Right forelimb (tissue), 1 donor: ENCODE measurements at regions not wholly inside any gene's neighbourhood (a gene's known extent, or its start where the extent isn't known, plus 50 kb on each side); places are given as distances from the start of the nearest gene placed in this dataset.

Source experiments
- DNase-seq: peaks from one replicate; pipeline ENCODE4 v3.0.0-alpha.2; 2018

DNA sequence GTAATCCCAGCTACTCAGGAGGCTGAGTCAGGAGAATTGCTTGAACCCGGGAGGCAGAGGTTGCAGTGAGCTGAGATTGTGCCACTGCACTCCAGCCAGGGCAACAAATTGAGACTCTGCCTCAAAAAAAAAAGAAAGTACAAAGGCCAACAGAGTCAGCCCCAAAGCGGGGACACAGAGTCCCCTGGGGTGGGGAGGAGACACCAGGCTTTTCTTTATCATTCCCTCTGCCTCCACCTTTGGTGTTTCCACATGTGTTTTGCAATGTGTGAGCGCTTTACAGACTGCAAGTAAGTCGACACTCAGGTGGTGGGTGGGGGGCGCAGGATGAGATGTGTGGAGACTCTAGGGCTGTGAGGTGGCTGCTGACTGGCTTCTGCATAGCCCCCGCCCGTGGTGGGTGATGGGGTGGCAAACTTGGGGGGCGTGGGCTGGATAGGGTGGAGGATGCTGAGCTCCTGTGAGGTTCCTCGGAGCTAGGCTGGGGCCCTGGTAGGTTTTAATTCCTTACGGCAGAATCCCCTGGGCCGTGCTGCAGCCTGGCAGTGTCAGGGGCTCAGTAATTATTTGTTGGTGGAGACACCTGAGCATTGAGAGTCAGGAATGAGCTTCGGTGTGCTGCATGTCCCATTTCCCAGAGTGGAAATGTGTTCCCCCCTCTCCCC lies 177.2 kb downstream of the CTTN start:
- DNase-seq = peak; percentile 30

DNA sequence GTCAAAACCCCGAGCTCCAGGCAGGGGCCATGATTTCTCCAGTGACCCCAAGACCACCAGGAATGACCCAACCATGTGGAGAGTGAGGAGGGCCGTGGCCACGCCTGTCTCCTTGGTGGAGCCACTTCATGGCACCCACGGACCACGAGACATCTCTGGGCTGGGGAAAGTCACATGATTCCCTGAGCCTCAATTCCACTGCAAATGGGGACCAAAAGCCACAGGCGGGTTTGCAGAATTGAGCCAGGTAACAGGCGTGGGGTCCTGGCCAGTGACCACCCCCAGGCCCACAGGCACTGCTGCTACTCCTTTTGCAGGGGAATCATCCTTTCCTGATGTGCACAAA lies 178.9 kb downstream of the CTTN start:
- no peak for DNase-seq

DNA sequence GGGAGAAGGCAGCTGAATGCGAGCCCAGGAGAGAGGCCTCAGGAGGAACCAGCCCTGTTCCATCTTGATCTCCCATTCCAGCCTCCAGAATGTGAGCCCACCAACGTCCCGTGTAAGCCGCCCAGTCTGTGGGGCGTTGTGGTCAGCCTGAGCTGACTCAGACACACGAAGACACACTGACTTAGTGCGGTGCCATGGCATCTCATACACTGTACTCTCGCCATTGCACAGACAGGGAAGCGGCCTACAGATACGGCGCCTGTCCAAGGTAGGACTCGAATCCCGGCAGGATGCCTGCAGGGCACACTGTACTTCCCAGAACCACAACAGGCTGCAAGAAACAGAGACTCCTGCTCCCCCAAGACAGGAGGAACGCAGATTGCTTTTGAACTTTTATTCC lies 179.6 kb downstream of the CTTN start:
- DNase-seq = no peak

- DNase-seq = no peak
Measured at GRCh38 chr11:70578371-70578770, 180.0 kb downstream of the CTTN start.

DNA sequence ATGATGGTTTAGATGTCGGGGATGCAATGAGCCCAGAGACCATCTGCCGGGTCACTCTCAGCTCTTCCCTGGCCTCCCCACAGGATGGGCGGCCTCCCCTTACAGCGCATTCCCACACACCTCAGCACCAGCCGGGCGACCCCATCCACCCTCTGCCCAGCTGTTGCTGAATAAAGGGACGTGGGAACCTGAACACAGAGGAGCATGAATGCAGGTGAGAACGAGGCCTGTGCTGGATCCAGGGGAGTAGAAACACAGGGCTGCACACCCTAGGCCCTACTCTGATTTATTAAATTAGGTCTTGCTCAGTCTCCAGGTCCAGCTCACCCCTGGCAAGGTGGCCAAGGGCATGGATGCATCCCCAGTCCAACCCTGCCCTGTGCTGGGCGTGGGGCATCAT lies 180.5 kb downstream of the CTTN start:
- DNase-seq = no peak

- DNase-seq = no peak
Measured at GRCh38 chr11:70579316-70579955, 181.1 kb downstream of the CTTN start.

DNA sequence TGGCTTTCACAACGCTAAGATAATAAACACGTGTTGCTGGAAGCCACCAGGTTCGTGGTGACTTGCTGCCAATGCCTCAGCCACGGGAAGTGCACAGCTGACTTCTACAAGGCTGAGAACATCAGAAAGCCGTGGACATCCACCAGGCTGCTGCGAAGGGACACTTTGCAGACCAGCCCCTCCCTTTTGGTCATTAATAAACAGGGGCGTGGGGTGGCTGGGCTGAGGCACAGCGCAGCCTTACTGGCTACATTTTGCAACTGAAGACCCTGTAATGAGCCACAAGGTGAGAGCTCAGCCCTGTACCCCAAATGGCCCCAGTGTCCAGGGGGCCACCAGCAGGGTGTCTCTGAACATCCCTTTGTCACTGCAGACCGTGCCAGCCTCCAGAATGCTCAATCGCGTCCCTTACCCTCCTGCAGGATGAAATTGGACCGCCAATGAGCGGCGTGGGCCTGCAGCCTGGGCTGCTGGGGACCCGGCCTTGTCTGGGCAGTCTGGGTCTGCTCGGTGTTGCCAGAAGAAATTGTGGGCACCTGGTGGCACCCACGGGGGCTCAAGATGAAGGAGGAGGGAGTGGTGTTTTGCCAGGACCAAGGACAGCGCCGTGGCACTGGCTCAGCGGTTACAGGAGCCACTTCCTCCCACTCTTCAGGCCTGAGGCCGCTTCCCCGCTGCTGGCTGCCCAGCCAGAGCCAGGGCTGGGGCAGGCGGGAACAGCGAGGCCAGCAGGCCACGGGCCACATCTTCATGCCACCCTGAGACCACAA lies 181.9 kb downstream of the CTTN start:
- no peak for DNase-seq

DNA sequence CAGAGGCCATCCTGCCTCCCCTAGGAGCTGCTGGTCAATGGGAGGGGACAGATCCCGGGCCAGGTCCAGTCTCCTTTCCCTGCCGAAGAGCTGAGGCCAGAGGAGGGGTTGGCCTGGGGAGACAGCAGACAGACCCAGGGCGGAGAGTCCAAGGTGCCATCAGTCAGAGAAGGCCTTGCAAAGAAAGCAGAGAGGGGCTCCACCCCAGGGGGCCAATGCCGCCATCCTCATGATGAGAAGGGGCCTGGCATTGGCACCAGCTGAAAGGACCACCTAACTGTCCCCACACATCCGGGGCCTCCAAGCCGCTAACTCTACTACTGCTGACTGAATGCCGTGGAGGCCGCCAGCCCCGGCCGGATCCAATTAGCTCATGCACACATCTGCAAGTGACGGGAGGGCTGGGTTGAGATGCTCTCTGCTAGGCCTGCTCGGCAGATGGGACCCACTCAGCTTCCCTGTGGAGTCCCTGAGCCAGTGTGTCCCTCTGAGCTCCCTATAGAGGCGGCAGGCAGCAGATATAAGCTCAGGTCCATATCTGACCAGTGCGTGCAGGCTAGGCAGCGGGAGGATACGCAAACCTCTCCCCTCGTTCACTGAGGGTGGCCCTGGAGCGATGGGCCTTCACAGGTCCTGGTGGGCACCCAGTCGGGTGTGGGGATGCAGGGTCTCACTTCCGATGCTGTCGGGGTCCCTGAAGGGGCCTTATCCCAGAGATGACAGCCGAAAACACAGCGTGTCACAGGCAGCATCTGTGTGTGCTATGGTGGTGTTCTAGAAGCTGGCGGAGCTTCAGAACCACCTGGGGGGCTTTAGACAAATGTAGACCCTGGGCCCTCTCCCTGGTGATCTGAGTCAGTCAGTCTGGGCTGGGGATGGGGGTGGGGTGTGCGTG lies 183.9 kb downstream of the CTTN start:
- DNase-seq = no peak

DNA sequence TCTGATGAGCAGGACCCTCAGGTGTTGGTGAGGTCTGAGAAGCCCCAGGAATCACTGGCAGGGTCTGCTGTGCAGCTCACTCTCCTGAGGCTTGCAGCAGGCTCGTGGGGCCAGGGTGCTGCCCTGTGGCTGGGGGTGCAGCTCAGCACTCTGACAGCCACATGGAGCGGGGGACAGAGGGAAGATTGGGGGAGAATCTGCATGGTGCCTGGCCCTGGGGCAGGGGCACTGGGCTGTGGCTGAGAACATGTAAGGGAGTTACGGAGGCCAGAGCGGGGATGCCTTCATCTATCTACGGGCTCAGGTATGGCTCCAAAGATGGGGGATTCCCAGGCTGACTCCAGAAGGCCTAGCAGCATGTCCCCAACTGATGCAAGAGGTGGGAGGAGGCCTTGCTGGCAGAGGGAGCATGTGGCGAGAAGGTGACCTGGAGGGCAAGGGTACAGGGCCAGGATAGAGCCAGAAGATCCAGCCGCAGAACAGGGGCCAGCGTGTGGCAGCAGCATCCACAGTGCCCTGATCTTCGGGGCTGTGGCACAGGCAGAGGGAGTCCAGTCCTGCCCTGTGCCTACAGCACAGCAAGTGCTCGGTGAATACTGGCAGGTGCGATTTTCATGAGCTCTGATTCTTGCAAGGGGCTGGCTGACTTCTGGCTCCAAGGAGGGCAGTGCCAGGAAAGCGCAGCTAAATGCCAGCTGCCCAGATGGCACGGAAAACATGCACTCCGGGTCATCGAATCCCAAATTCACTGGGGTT lies 184.7 kb downstream of the CTTN start:
- no peak for DNase-seq

- DNase-seq = no peak
Measured at GRCh38 chr11:70583781-70584218, 185.5 kb downstream of the CTTN start.

GRCh38 chr11:70584498-70585235 lies 186.3 kb downstream of the CTTN start:
- DNase-seq = no peak

- no peak for DNase-seq
Measured at GRCh38 chr11:70585236-70585545, 186.9 kb downstream of the CTTN start.

DNA sequence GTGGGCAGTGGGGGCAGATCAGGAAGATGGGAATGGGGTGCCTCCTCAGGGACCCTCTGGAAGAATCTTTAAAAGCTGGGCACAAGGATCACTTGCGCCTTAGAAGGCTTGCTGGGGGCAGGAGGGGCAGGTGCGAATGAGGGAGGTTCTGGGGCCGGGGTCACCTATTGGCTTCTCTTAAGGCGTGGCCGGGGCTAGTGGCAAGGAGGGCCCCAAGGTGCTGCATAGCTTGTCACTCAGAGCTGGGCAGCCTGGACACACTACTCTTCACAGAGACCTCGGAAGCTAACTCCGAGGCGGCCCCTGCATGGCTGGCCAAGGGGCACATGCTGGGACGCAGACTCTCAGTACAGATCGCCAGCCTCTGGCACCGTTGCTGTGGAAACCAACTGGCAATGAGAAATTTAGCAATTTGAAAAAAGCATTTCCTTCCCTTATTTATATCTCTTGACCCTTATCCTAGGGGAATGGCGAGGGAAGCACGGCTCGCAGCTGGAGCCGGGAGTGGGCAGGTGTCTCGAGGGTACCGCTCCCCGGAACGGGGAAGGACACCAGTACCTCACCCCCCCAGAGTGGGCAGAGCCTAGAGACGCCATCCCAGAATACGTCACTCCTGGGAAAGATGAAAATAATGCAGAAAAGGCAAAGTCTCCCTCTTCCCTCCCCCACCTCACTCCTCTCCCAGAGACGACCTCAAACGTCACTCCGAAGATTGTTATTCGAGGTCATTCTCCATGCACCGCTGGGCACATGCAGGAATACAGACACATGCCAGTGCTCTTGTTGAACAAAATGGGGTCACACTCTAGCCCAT lies 188.1 kb downstream of the CTTN start:
- no peak for DNase-seq

DNA sequence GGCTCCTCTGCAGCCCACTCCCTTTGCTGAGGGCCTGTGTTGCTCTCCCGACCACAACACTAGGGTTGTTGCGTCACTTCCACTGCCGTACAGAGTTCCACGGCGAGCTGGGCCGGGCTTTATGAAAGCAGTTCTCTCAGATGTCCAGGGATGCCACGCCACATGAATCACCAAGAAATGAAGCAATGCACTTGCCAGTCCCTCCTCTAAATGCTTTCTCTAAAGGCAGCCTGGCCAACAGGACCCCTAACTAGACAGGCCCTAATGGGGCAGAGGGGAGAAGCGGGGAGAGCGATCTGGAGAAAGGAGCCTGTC lies 188.7 kb downstream of the CTTN start:
- no peak for DNase-seq

DNA sequence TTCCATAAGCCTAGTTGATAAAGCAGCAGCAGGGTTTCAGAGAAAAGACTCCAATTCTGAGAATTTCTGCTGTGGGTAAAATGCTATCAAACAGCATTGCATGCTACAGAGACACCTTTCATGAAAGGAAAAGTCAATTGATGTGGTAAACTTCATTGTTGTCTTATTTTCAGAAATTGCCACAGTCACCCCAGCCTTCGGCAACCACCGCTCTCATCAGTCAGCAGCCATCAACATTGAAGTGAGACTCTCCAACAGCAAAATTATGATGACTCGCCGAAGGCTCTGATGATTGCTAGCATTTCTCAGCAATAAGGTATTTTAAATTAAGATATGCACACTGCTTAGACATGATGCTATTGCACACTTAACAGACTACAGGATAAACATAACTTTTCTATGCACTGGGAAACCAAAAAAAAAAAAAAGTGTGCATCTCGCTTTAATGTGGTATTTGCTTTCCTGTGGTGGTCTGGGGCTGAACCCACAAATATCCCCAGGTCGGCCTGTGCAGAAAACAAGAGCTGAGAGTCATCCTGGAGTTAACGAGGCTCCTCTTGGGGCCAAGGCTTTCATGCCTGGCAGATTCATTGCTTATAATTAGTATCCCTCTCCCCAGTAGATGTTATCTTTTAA lies 192.1 kb downstream of the CTTN start:
- no peak for DNase-seq

DNA sequence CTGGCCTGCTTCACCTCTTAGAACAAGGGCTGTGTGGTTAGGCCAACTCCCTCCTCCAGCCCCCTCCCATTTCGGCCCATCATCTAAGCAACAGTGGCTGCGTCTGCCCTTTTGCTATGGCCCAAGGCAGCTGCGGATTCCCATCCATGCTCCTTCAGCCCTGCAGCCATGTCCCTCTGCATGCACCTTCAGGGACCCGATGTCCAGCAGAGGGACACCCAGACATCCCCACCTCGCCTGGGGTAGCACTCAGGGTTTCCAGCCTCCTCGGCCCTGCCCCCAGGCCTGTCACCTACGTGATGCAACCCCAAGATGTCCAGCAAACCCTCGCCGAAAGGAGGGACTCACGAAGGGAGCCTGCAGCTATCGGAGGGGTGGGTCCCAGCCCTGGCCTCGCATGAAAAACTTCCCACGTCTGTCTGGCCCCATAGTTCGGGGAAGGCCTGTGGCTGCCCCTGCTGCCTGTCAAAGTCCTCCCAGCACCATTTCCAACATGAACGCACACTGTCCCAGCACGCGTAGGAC lies 194.4 kb downstream of the CTTN start:
- DNase-seq = no peak

DNA sequence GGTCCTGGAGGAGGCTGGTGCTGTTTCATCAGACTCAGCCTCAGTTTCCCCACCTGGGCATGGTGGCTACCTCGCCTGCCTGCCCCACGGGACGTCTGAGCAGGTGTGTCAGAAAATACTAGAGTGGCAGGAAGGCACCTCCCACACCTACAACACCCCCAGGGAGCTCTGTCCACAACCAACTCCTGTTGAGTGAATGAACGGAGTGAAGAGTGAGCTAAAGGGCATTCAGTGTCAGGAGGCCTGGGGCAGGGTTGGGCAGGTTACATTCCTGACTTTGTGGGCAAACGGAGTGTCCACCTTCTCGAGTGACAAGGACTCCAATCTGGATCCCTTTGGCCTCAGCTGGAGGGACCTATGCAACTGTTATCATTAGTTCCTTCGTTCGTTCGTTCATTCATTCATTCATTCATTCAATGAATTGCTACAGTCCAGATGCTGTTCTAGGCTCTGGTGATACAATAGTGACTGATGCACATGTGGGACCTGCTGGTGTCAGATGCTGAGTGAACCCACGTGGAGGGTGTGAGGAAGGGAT lies 195.2 kb downstream of the CTTN start:
- no peak for DNase-seq

DNA sequence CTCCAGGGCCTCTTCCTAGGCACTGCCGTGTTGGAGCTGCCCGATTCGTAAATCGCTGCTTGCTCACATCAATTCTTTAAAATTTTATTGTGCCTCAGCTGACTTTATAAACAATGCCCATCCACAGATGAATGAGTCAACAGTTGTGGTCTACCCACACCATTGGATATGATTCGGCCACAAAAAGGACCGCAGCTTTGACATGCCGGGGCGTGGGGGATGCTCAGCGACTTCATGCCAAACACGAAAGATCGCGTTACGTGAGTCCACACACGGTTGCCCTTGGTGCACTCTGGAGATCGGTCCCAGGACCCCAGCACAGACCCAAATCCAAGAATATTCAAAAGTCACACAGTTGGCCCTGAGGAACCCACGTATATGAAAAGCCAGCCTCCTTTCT lies 195.7 kb downstream of the CTTN start:
- no peak for DNase-seq

- DNase-seq = no peak
Measured at GRCh38 chr11:70594606-70595005, 196.3 kb downstream of the CTTN start.

GRCh38 chr11:70595016-70595415 lies 196.7 kb downstream of the CTTN start:
- DNase-seq = no peak
